Stimulated activated naive B cell treated with anti-CD40 and anti-IgM and Interleukin-4, amounts not matched to agents 10 μg/mL and 1 μg/mL and 100 μg/mL, for 72 hours (primary cell): ENCODE measurements at regions not wholly inside any gene's neighbourhood (a gene's known extent, or its start where the extent isn't known, plus 50 kb on each side); places are given as distances from the start of the nearest gene placed in this dataset.
"Not testable (repeated sequence)": the region's sequence is repeated elsewhere in the genome, so short reads cannot be mapped to it uniquely, and the experiment has no call there.

Experiments used
- ATAC-seq, 2 donors: fragments of 150-1000 bp; cut with Tn5 transposase; replicated peaks; 2 replicates each; pipeline ENCODE4 v1.10.0; 2021; ENCODE audit warnings: moderate library complexity in 1 of 2
- DNase-seq: peaks from one replicate; pipeline ENCODE4 v3.0.0; 2021
- H3K27ac Mint-ChIP-seq: one replicate; pipeline ENCODE4 v1.8.0; 2022; ENCODE audit warnings: mild to moderate bottlenecking, mixed read lengths
- H3K27me3 Mint-ChIP-seq, 2 donors: one replicate each; pipeline ENCODE4 v1.8.0; 2022; ENCODE audit warnings: mixed read lengths in 2 of 2
- H3K36me3 Mint-ChIP-seq, 2 donors: one replicate each; pipeline ENCODE4 v1.8.0; 2022; ENCODE audit warnings: mixed read lengths in 2 of 2, mild to moderate bottlenecking in 1 of 2
- H3K4me1 Mint-ChIP-seq, 2 donors: one replicate each; pipeline ENCODE4 v1.8.0; 2022; ENCODE audit warnings: mixed read lengths in 2 of 2, mild to moderate bottlenecking in 1 of 2
- H3K4me3 Mint-ChIP-seq, 2 donors: one replicate each; pipeline ENCODE4 v1.8.0; 2022; ENCODE audit warnings: mild to moderate bottlenecking in 2 of 2, mixed read lengths in 2 of 2, moderate library complexity in 1 of 2
- H3K9me3 Mint-ChIP-seq, 2 donors: one replicate each; pipeline ENCODE4 v1.8.0; 2022; ENCODE audit warnings: mixed read lengths in 2 of 2, mild to moderate bottlenecking in 1 of 2

GRCh38 chr11:59008947-59009346, 69.7 kb downstream of the GLYATL1 start:
- Mint-ChIP-seq H3K9me3 (peaks cover 0 to 1% of the 10 kb centered on the region in 2 donors), H3K4me1 (peaks cover 37 to 49% of the 10 kb centered on the region in 2 donors), H3K27ac (no peak overlapping the region), H3K4me3 (peak overlapping the region in 1 of 2 donors; percentile 14), H3K27me3 (no peaks in the 10 kb centered on the region), H3K36me3 (peaks cover 4 to 11% of the 10 kb centered on the region in 2 donors)
- DNase-seq (no peak), ATAC-seq (no peak)

GRCh38 chr11:59009661-59010060, 70.4 kb downstream of the GLYATL1 start:
- Mint-ChIP-seq H3K27me3 (no peaks in the 10 kb centered on the region), H3K27ac (peak overlapping the region; percentile 44)

GRCh38 chr11:59010708-59011107, 71.4 kb downstream of the GLYATL1 start:
- Mint-ChIP-seq H3K36me3 (peaks cover 12 to 25% of the 10 kb centered on the region in 2 donors), H3K27ac (no peak overlapping the region), H3K27me3 (no peaks in the 10 kb centered on the region), H3K9me3 (peaks cover 0 to 1% of the 10 kb centered on the region in 2 donors), H3K4me1 (peaks cover 39 to 59% of the 10 kb centered on the region in 2 donors), H3K4me3 (no peak overlapping the region)
- DNase-seq (no peak), ATAC-seq (no peak)

More at GRCh38 chr11:59009661-59010060, 70.4 kb downstream of the GLYATL1 start:
- H3K4me1 Mint-ChIP-seq: peaks cover 37 to 55% of the 10 kb centered on the region in 2 donors
- peaks cover 5 to 18% of the 10 kb centered on the region in 2 donors for H3K36me3 Mint-ChIP-seq
- ATAC-seq (peak; percentile 83 to 90), DNase-seq (no peak)
- H3K4me3 Mint-ChIP-seq: peak overlapping the region in 1 of 2 donors; percentile 25
- H3K9me3 Mint-ChIP-seq: peaks cover 0 to 1% of the 10 kb centered on the region in 2 donors

- H3K27ac Mint-ChIP-seq: peak overlapping the region; percentile 71
- peak; percentile 47 to 49 for ATAC-seq
Observed at GRCh38 chr11:59011655-59012397, 72.5 kb downstream of the GLYATL1 start.

GRCh38 chr11:59012398-59013265, 73.3 kb downstream of the GLYATL1 start:
- Mint-ChIP-seq H3K4me1 (peaks cover 36 to 60% of the 10 kb centered on the region in 2 donors), H3K27ac (no peak overlapping the region), H3K4me3 (no peak overlapping the region), H3K9me3 (peaks cover 4 to 5% of the 10 kb centered on the region in 2 donors), H3K36me3 (peaks cover 19 to 43% of the 10 kb centered on the region in 2 donors), H3K27me3 (no peaks in the 10 kb centered on the region)
- no peak for DNase-seq
- no peak for ATAC-seq

More at GRCh38 chr11:59011655-59012397, 72.5 kb downstream of the GLYATL1 start:
- DNase-seq: no peak
- Mint-ChIP-seq H3K9me3 (peaks cover 4 to 5% of the 10 kb centered on the region in 2 donors), H3K4me1 (peaks cover 38 to 59% of the 10 kb centered on the region in 2 donors), H3K27me3 (no peaks in the 10 kb centered on the region), H3K36me3 (peaks cover 17 to 35% of the 10 kb centered on the region in 2 donors), H3K4me3 (no peak overlapping the region)

- H3K27ac Mint-ChIP-seq: no peak overlapping the region
Observed at GRCh38 chr11:59025097-59025496, 61.0 kb upstream of the GLYATL1B start.

GRCh38 chr11:59028105-59028504, 58.0 kb upstream of the GLYATL1B start:
- Mint-ChIP-seq H3K4me1 (peaks cover 0 to 9% of the 10 kb centered on the region in 2 donors), H3K27ac (no peak overlapping the region), H3K27me3 (no peaks in the 10 kb centered on the region), H3K9me3 (no peaks in the 10 kb centered on the region), H3K36me3 (no peaks in the 10 kb centered on the region), H3K4me3 (no peak overlapping the region)
- ATAC-seq: no peak
- DNase-seq: no peak

More at GRCh38 chr11:59025097-59025496, 61.0 kb upstream of the GLYATL1B start:
- Mint-ChIP-seq H3K36me3 (no peaks in the 10 kb centered on the region), H3K4me3 (no peak overlapping the region), H3K27me3 (no peaks in the 10 kb centered on the region), H3K9me3 (no peaks in the 10 kb centered on the region), H3K4me1 (peaks cover 0 to 9% of the 10 kb centered on the region in 2 donors)
- ATAC-seq (no peak), DNase-seq (no peak)

GRCh38 chr11:59029366-59029889, 56.7 kb upstream of the GLYATL1B start:
- H3K27me3 Mint-ChIP-seq: no peaks in the 10 kb centered on the region

GRCh38 chr11:59030037-59030436, 56.1 kb upstream of the GLYATL1B start:
- no peak for DNase-seq
- H3K4me1 Mint-ChIP-seq: peaks cover 0 to 9% of the 10 kb centered on the region in 2 donors
- H3K9me3 Mint-ChIP-seq: no peaks in the 10 kb centered on the region
- no peak for ATAC-seq
- H3K27ac Mint-ChIP-seq: no peak overlapping the region
- H3K36me3 Mint-ChIP-seq: peaks cover 0 to 2% of the 10 kb centered on the region in 2 donors
- H3K27me3 Mint-ChIP-seq: no peaks in the 10 kb centered on the region
- H3K4me3 Mint-ChIP-seq: no peak overlapping the region

More at GRCh38 chr11:59029366-59029889, 56.7 kb upstream of the GLYATL1B start:
- Mint-ChIP-seq H3K36me3 (no peaks in the 10 kb centered on the region), H3K4me3 (no peak overlapping the region), H3K4me1 (peaks cover 0 to 9% of the 10 kb centered on the region in 2 donors), H3K27ac (no peak overlapping the region), H3K9me3 (no peaks in the 10 kb centered on the region)
- ATAC-seq (no peak), DNase-seq (no peak)

GRCh38 chr11:59031746-59032145, 54.4 kb upstream of the GLYATL1B start:
- H3K9me3 Mint-ChIP-seq, H3K27ac Mint-ChIP-seq, H3K4me1 Mint-ChIP-seq, H3K4me3 Mint-ChIP-seq, H3K36me3 Mint-ChIP-seq, H3K27me3 Mint-ChIP-seq, DNase-seq, ATAC-seq: not testable (repeated sequence)
